PC-3 (cell line): ENCODE measurements at regions not wholly inside any gene's neighbourhood (a gene's known extent, or its start where the extent isn't known, plus 50 kb on each side); places are given as distances from the start of the nearest gene placed in this dataset.

ENCODE experiments used
- ATAC-seq: fragments of 200-7000 bp; cut with Tn5 transposase; 2 replicates; pipeline ENCODE4 v1.9.1; 2020; ENCODE audit warnings: mild to moderate bottlenecking, moderate library complexity
- BruUV-seq: library from RNA; stranded (reverse); fragments of 400-500 nt; replicated peaks from 2 replicates; lab custom pipeline; 2021; lab: Mats Ljungman, UMichigan
- CTCF ChIA-PET: fragments of 300-600 bp; sonication (Branson Sonifier 250); formaldehyde crosslinking; loops from one replicate; lab custom pipeline; 2022; ENCODE audit warnings: antibody characterized with exemption; lab: Charles Lee
- POLR2A ChIA-PET: fragments of 300-600 bp; sonication (Branson Sonifier 250); formaldehyde crosslinking; loops from one replicate; lab custom pipeline; 2022; ENCODE audit warnings: antibody characterized with exemption; ENCODE audit not compliant: unreplicated experiment; lab: Charles Lee
- DNase-seq: peaks from one replicate; pipeline ENCODE4 v3.0.0-alpha.2; 2015
- H2AFZ ChIP-seq: fragments of 300-600 bp; sonication (generic); 2 replicates; pipeline ENCODE4 v1.6.0; 2016; ENCODE audit warnings: antibody characterized with exemption, low read length
- H3F3A ChIP-seq: fragments of 300-600 bp; sonication (generic); one replicate; pipeline ENCODE4 v1.6.0; 2017; ENCODE audit warnings: antibody characterized with exemption, low read length, control low read depth, mild to moderate bottlenecking; ENCODE audit not compliant: unreplicated experiment
- H3K27ac ChIP-seq: fragments of 300-600 bp; sonication (generic); 2 replicates; pipeline ENCODE4 v1.5.1; 2016; ENCODE audit warnings: mild to moderate bottlenecking, low read length
- H3K27me3 ChIP-seq: fragments of 300-600 bp; sonication (generic); 2 replicates; pipeline ENCODE4 v1.6.1; 2016; ENCODE audit warnings: low read length, mixed read lengths
- H3K36me3 ChIP-seq: fragments of 300-600 bp; sonication (generic); 2 replicates; pipeline ENCODE4 v1.6.1; 2016; ENCODE audit warnings: low read depth, mixed run types, low read length, mixed read lengths
- H3K4me1 ChIP-seq: fragments of 300-600 bp; sonication (generic); 2 replicates; pipeline ENCODE4 v1.5.1; 2016; ENCODE audit warnings: low read length; ENCODE audit not compliant: insufficient read depth
- H3K4me2 ChIP-seq: fragments of 300-600 bp; sonication (generic); 2 replicates; pipeline ENCODE4 v1.6.0; 2016; ENCODE audit warnings: low read length
- H3K4me3 ChIP-seq: fragments of 300-600 bp; sonication (generic); 2 replicates; pipeline ENCODE4 v1.5.1; 2016; ENCODE audit warnings: mild to moderate bottlenecking, low read length, mixed read lengths
- H3K79me2 ChIP-seq: fragments of 300-600 bp; sonication (generic); 2 replicates; pipeline ENCODE4 v1.6.1; 2017; ENCODE audit warnings: low read length, mixed read lengths
- H3K9ac ChIP-seq: fragments of 300-600 bp; sonication (generic); 2 replicates; pipeline ENCODE4 v1.6.0; 2016; ENCODE audit warnings: mild to moderate bottlenecking, low read length
- H3K9me2 ChIP-seq: fragments of 300-600 bp; sonication (generic); replicated peaks from 2 replicates; pipeline ENCODE4 v1.6.1; 2016; ENCODE audit warnings: mixed run types, low read length, mixed read lengths
- H3K9me3 ChIP-seq: fragments of 300-600 bp; sonication (generic); 2 replicates; pipeline ENCODE4 v1.6.1; 2016; ENCODE audit warnings: low read length, mixed read lengths
- H4K20me1 ChIP-seq: fragments of 300-600 bp; sonication (generic); 2 replicates; pipeline ENCODE4 v1.6.1; 2016; ENCODE audit warnings: low read length, mixed read lengths
- EZH2 ChIP-seq: fragments of 300-600 bp; sonication (generic); IDR thresholded peaks from one replicate; pipeline ENCODE4 v1.6.1; 2017; ENCODE audit warnings: antibody characterized with exemption, mild to moderate bottlenecking, low read length; ENCODE audit not compliant: unreplicated experiment
- EZH2phosphoT487 ChIP-seq: fragments of 300-600 bp; sonication (generic); IDR thresholded peaks from 2 replicates; pipeline ENCODE4 v1.6.1; 2018; ENCODE audit warnings: mild to moderate bottlenecking, antibody characterized with exemption, low read length, borderline replicate concordance
- intact Hi-C: fragments of 100-400 bp; cut with micrococcal nuclease; formaldehyde crosslinking; loops from 2 replicates; pipeline ENCODE4 v1.9.0; 2023
- TF ChIP-seq, protein P1 (sequence below): fragments of 300-600 bp; sonication (generic); conservative IDR thresholded peaks from 2 replicates; pipeline ENCODE4 v1.5.1; 2017; ENCODE audit warnings: antibody characterized with exemption, low read depth, mild to moderate bottlenecking, low read length

DNA sequence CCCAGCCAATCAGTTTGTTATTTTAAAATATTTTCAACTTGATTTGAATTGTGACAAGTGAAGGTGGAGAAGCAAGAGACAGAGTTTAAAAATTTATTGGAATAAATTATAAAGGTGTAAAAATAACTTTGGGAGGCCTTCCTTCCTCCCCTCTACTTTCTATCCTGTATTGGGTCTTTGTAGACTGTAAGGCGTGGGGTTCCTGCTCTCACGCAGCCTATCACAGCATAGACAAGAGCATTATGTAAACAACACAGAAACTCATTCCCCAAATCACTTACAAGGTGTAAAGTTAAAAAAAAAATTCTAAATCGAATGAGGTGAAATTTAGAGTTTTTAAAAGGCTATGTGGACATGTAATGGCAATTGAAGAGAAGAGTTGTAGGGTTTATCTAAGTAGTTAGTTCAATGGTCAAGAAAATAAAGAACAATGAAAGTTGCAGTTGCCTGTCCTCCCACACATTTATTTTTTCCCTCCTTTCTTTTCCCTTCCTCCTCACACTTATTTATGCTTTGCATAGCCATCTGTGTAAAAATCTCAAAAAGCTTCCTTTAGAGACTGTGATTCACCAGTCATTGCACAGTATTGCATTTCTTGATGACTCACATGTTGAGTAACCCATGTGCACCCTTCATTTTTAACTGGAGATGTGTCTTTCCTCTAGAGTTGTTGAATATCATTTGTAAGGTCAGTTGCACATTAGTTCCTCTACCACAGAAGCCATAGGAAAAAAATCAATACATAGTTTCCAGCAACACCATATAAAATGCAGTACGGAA lies 242.2 kb downstream of the PTPRC start:
- H3K9me2 ChIP-seq = no peaks in the 10 kb centered on the region
- H4K20me1 ChIP-seq = no peaks in the 10 kb centered on the region
- intact Hi-C loops = no loop called here
- no peaks in the 10 kb centered on the region for H3K27me3 ChIP-seq
- POLR2A ChIA-PET = no interaction called here
- no peaks in the 10 kb centered on the region for H3F3A ChIP-seq
- peak overlapping the region; percentile 12; the same call in 1 of the 2 replicates for H3K9ac ChIP-seq
- ATAC-seq (peak; percentile 95), DNase-seq (peak; percentile 82)
- H3K4me3 ChIP-seq = no peak overlapping the region
- no peaks in the 10 kb centered on the region for H3K9me3 ChIP-seq
- peaks cover 13% of the 10 kb centered on the region for H3K4me1 ChIP-seq
- H3K4me2 ChIP-seq = peak overlapping the region; percentile 57
- no peaks in the 10 kb centered on the region for H3K79me2 ChIP-seq
- TSS peak; percentile 37 for BruUV-seq
- CTCF ChIA-PET = no interaction called here
- no peaks in the 10 kb centered on the region for H3K36me3 ChIP-seq
- TF ChIP-seq, protein P1, sequence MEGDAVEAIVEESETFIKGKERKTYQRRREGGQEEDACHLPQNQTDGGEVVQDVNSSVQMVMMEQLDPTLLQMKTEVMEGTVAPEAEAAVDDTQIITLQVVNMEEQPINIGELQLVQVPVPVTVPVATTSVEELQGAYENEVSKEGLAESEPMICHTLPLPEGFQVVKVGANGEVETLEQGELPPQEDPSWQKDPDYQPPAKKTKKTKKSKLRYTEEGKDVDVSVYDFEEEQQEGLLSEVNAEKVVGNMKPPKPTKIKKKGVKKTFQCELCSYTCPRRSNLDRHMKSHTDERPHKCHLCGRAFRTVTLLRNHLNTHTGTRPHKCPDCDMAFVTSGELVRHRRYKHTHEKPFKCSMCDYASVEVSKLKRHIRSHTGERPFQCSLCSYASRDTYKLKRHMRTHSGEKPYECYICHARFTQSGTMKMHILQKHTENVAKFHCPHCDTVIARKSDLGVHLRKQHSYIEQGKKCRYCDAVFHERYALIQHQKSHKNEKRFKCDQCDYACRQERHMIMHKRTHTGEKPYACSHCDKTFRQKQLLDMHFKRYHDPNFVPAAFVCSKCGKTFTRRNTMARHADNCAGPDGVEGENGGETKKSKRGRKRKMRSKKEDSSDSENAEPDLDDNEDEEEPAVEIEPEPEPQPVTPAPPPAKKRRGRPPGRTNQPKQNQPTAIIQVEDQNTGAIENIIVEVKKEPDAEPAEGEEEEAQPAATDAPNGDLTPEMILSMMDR = no peak
- TF ChIP-seq EZH2 = no peak
- TF ChIP-seq EZH2phosphoT487 = no peak
- peak overlapping the region; percentile 79 for H3K27ac ChIP-seq
- no peak overlapping the region for H2AFZ ChIP-seq

DNA sequence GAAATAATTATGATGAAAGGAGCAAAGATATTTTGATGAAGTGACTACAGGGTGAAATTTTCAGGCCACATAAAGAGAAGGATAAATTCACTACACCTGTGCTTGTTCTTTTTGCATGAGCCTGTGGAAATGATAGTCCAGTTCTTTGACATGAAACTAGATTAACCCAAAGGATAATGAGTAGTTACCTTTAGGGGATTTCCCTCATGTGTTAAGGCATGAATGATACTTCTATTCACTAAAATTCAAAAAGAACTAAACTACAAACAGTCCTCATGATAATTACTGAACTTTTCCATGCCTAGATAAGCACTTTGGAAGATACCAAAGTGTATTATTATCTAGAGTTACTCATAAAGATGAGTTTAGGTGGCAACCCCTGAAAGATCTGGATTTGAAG lies 244.3 kb downstream of the PTPRC start:
- no peak overlapping the region for H3K9ac ChIP-seq
- DNase-seq (no peak), ATAC-seq (no peak)
- H3F3A ChIP-seq = no peaks in the 10 kb centered on the region
- BruUV-seq = no TSS peak
- intact Hi-C loops = no loop called here
- H3K79me2 ChIP-seq = no peaks in the 10 kb centered on the region
- H3K27ac ChIP-seq = no peak overlapping the region
- no peaks in the 10 kb centered on the region for H3K36me3 ChIP-seq
- ChIA-PET POLR2A (no interaction called here), CTCF (no interaction called here)
- no peaks in the 10 kb centered on the region for H3K9me3 ChIP-seq
- H3K4me3 ChIP-seq = no peak overlapping the region
- no peaks in the 10 kb centered on the region for H3K9me2 ChIP-seq
- H3K4me2 ChIP-seq = no peak overlapping the region
- H3K27me3 ChIP-seq = no peaks in the 10 kb centered on the region
- no peak for TF ChIP-seq EZH2
- TF ChIP-seq EZH2phosphoT487 = no peak
- TF ChIP-seq, protein P1 = no peak
- H2AFZ ChIP-seq = no peak overlapping the region
- H3K4me1 ChIP-seq = peaks cover 19% of the 10 kb centered on the region
- H4K20me1 ChIP-seq = no peaks in the 10 kb centered on the region

DNA sequence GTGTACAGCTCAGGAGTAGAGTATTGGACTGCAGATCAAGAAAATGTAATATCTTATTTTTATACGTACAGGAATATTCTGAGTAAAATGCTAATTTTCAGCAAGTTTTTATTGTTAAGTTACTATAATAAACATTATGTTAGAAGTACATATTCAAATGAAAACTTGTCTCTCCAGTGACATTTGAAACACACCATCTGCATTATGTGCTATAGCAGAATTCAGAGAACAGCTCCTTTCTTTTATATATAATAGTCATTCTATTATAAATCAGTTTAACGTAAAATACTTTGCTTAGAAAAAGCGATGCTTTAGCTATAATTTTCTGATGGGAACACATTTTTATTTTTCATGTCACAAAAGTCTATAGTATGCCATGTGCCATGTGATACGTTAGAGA lies 249.0 kb downstream of the PTPRC start:
- DNase-seq (no peak), ATAC-seq (no peak)
- no peak overlapping the region for H3K27ac ChIP-seq
- intact Hi-C loops = no loop called here
- peaks cover 21% of the 10 kb centered on the region for H3K4me1 ChIP-seq
- no peaks in the 10 kb centered on the region for H3K36me3 ChIP-seq
- H2AFZ ChIP-seq = no peak overlapping the region
- peaks cover 3% of the 10 kb centered on the region; the same call in 1 of the 2 replicates for H3K79me2 ChIP-seq
- H4K20me1 ChIP-seq = no peaks in the 10 kb centered on the region
- BruUV-seq = no TSS peak
- no peaks in the 10 kb centered on the region for H3K27me3 ChIP-seq
- ChIA-PET CTCF (no interaction called here), POLR2A (no interaction called here)
- no peaks in the 10 kb centered on the region for H3K9me3 ChIP-seq
- no peak for TF ChIP-seq EZH2phosphoT487
- TF ChIP-seq, protein P1 = no peak
- no peak for TF ChIP-seq EZH2
- H3F3A ChIP-seq = no peaks in the 10 kb centered on the region
- no peak overlapping the region for H3K9ac ChIP-seq
- no peak overlapping the region for H3K4me3 ChIP-seq
- no peak overlapping the region for H3K4me2 ChIP-seq
- no peaks in the 10 kb centered on the region for H3K9me2 ChIP-seq
